Stromal cell of bone marrow (primary cell): ENCODE measurements at regions not wholly inside any gene's neighbourhood (a gene's known extent, or its start where the extent isn't known, plus 50 kb on each side); places are given as distances from the start of the nearest gene placed in this dataset.

Source experiments
- DNase-seq: peaks from one replicate; pipeline ENCODE4 v3.0.0-alpha.2; 2012; ENCODE audit warnings: low read depth

GRCh38 chr4:175127314-175127713 lies 209.2 kb downstream of the ADAM29 start:
- peak; percentile 3 for DNase-seq

- DNase-seq, result no peak
Observed at GRCh38 chr4:175129797-175130196, 211.6 kb downstream of the ADAM29 start.

GRCh38 chr4:175139205-175139604 lies 221.0 kb downstream of the ADAM29 start:
- no peak for DNase-seq

- DNase-seq, result no peak
Observed at GRCh38 chr4:175143116-175143515, 225.0 kb downstream of the ADAM29 start.

- DNase-seq, result no peak
Observed at GRCh38 chr4:175146799-175147198, 228.6 kb downstream of the ADAM29 start.

- DNase-seq, result no peak
Observed at GRCh38 chr4:175147233-175147632, 229.1 kb downstream of the ADAM29 start.

GRCh38 chr4:175166020-175166419 lies 247.9 kb downstream of the ADAM29 start:
- no peak for DNase-seq

- no peak for DNase-seq
Observed at GRCh38 chr4:175176710-175177109, 258.6 kb downstream of the ADAM29 start.

GRCh38 chr4:175190654-175191053 lies 272.5 kb downstream of the ADAM29 start:
- no peak for DNase-seq

GRCh38 chr4:175198056-175198455 lies 279.9 kb downstream of the ADAM29 start:
- no peak for DNase-seq

- no peak for DNase-seq
Observed at GRCh38 chr4:175215208-175215607, 297.1 kb downstream of the ADAM29 start.

- DNase-seq, result no peak
Observed at GRCh38 chr4:175215657-175216056, 297.5 kb downstream of the ADAM29 start.

GRCh38 chr4:175229154-175229553 lies 311.0 kb downstream of the ADAM29 start:
- DNase-seq, result no peak

- no peak for DNase-seq
Observed at GRCh38 chr4:175234162-175234561, 316.0 kb downstream of the ADAM29 start.

GRCh38 chr4:175238827-175239517 lies 320.8 kb downstream of the ADAM29 start:
- no peak for DNase-seq

GRCh38 chr4:175246941-175247340 lies 328.8 kb downstream of the ADAM29 start:
- DNase-seq, result no peak

GRCh38 chr4:175252642-175253041 lies 334.5 kb downstream of the ADAM29 start:
- no peak for DNase-seq

- no peak for DNase-seq
Observed at GRCh38 chr4:175253184-175253902, 335.2 kb downstream of the ADAM29 start.

- no peak for DNase-seq
Observed at GRCh38 chr4:175263537-175263936, 345.4 kb downstream of the ADAM29 start.

- DNase-seq, result no peak
Observed at GRCh38 chr4:175271010-175271630, 353.0 kb downstream of the ADAM29 start.

- peak; percentile 28 for DNase-seq
Observed at GRCh38 chr4:175273995-175274753, 356.0 kb downstream of the ADAM29 start.

GRCh38 chr4:175277816-175278215 lies 359.7 kb downstream of the ADAM29 start:
- DNase-seq, result no peak
